HG03097 (cell line): ENCODE measurements at regions not wholly inside any gene's neighbourhood (a gene's known extent, or its start where the extent isn't known, plus 50 kb on each side); places are given as distances from the start of the nearest gene placed in this dataset.

Experiments used
- ATAC-seq: cut with Tn5 transposase; IDR thresholded peaks from one replicate; pipeline ENCODE4 v1.9.1; 2021; ENCODE audit not compliant: unreplicated experiment, low FRiP score

DNA sequence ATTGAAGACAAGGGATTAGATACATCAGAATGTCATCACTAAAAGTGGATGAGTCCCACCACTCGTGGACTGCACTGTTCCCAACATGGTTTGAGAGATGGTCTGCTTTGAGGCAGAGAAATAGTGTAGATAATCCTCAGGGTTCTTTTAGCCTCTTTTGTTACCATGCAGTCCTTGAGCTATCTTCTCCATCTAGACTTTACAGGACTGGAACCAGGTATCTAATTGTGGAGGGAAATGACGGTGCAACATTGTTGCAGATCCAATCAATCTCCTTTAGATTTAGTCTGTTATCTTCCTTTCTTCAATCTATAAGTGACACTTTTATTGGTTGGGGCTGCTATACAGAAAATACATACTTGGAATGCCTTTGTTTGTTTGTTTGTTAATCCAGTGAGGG lies 183.8 kb upstream of the CWC22 start:
- ATAC-seq, result no peak

DNA sequence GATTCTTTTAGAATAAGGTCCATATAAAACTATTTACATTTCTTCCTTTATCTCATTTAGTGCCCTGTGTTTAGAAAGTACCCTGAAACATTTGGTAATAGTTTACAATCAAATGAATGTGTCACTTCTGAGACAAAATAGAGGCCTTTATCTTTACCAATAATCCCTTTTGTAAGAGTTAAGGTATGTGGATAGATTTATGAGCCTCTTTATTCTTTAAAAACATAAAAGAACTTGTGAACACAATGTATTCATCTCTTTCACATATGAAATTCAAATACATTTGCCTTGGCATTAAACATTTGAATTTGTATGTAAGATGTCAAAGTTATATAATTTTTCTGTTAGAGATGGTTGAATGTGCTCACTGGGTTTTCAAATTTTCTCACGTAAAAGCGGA lies 180.5 kb upstream of the CWC22 start:
- ATAC-seq, result no peak

DNA sequence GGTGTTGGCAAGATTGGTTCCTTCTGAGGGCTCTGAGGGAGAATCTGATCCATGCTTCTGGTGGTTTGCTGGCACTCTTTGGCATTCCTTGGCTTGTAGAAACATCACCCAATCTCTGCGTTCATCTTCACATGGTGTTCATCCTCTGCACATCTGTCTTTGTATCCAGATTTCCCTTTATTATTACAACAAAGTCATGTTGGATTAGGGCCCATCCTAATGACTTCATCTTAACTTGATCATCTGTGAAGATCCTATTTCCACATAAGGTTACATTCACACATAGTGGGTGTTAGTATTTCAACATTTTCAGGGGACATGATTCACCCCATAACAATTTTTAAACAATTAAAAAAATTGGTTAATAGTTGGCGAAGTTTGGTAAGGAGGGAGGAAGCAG lies 177.4 kb upstream of the CWC22 start:
- no peak for ATAC-seq

DNA sequence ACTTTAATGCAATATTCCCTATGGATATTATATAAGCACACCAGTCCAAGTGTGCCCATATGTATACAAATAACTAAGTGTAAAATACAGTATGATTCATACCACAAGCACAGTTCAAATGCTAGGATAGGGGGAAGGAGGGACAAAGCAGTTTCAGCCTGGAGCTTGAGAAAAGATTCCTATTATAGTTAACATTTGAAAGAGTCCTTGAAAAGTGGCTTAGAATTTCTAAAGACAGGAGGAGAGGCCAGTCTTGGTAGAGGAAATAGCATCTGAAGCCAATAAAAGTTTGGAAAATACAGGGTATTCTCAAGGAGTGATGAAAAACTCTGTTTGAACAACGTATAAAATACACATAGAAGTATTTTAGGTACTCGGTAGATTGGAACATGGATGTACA lies 173.4 kb upstream of the CWC22 start:
- no peak for ATAC-seq

DNA sequence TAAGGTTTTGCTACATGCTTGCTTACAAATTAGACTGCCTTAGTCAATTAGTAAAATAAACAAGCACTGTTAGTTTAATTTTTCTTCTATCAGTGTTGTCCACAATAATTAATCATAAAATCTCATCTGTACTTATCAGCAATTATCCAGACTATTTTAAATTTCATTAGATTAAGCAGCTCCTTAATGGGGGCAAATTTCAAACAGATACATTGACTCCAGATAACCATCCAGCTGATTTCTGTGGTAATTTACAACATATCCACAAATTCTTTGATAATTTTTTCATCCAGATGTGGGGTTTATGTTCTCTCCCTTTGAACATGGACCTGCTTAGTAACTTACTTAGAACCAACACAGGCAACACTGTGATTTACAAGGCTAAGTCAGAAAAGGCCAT lies 170.4 kb upstream of the CWC22 start:
- ATAC-seq, result no peak

DNA sequence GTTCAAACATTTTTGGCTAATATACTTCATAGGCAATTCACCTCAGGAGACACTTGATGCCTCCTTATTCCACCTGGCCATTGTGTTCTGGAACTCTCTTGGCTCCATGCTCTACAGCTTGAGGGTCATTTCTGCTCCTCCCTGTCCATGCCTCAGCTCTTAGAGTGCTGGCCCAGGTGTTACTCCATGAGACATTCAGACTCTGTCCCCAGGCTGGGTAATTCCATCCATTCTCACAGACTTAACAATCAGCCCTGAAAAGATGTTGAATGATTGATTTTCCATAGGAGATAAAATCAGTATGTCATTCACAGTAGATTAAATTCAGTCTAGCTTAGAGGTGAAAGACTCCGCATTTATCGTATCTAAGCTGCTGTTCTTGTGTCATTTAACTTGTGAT lies 168.6 kb upstream of the CWC22 start:
- no peak for ATAC-seq

DNA sequence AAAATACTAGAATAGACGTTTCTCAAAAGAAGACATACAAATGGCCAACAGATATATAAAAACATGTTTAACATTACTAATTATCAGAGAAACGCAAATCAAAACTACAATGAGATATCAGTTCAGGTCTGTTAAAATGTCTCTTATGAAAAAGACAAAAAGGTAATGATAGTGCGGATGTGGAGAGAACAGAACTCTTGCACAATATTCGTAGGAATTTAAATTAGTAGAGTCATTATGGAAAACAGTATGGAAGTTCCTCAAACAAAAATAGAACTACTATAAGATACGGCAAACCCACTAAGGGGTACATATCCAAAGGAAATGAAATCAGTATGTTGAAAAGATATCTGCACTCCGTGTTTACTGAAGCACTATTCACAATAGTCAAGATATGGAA lies 167.5 kb upstream of the CWC22 start:
- ATAC-seq, result no peak

DNA sequence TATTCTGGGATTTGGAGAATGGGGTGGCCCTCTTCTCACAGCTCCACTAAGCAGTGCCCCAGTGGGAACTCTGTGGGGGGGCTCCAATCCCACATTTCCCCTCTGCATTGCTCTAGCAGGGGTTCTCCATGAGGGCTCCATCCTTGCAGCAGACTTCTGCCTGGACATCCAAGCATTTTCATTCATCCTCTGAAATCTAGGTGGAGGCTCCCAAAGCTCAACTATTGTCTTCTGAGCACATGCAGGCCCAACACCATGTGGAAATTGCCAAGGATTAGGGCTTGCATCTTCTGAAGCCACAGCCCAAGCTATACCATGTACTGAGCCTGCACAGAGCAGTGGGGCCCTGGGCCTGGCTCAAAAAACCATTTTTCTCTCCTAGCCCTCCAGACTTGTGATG lies 162.4 kb upstream of the CWC22 start:
- no peak for ATAC-seq

DNA sequence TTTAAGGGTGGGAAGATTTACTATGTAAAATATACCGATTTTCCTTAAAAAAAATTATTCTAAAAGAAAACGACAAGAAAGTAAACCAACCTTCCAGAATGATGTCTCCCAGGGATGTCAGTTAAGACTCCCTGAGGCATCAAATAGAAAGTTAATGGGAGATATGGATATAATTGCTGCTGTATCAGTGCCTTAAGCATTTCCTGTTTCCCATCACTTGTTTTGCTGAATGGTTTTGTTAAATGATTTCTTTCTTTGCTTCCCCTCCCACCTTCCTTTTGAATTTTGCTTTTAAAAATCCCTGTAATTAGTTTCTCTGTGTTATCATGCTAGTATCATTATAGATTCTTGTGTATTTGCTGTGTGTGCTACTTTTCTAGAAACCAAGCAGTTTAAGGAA lies 154.3 kb upstream of the CWC22 start:
- ATAC-seq, result no peak

DNA sequence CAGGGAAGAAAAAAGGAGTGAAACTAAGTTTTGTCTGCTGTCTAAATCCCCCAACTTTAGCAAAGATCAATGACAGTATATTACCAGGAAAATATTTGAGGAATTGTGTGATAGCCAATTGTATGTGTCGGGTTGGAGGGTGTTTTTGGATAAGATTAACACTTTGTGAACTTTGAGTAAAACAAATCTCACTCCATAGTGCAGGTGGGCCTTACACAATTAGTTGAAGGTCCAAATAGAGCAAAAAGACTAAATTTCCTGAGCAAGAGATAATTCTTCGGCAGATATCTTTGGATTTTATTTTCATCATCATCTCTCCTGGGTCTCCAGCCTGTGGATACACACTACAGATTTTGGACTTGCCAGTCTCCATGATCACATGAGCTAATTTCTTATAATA lies 152.8 kb upstream of the CWC22 start:
- ATAC-seq, result no peak

DNA sequence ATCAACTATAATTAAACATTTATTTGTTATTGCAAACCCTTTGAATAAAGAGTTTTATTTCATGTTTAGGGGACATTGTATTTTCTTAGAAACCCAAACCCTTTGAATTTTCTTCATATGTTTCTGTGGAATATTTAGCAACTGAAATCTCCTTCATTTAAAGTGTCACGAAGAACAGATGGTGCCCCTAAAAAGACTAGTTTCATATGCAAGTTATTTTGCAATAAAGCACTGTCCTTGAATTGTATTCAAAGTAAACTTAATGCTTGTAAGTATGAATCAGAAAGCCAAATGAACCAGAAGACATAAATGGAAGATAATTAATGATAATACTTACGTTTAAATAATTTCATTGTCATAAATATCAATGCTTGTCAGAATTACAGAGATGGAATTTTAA lies 151.9 kb upstream of the CWC22 start:
- no peak for ATAC-seq

DNA sequence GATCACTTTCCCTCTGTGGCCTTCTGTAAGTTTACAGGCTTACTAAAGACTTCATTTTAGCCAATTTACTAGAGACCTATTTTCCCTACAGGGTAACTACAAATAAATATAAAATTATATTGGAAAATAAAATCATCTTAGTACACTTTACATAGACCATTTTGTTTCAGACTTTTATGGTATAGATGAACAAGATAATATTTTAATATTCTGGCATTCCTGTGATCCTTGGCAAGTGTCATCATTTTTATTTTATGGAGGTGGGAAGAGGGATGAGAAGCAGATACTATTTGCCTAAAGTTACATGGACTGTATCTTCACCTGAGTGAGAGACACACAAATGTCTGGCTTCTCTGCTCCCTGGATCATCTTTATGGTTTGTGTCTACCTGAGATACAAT lies 149.6 kb upstream of the CWC22 start:
- no peak for ATAC-seq

DNA sequence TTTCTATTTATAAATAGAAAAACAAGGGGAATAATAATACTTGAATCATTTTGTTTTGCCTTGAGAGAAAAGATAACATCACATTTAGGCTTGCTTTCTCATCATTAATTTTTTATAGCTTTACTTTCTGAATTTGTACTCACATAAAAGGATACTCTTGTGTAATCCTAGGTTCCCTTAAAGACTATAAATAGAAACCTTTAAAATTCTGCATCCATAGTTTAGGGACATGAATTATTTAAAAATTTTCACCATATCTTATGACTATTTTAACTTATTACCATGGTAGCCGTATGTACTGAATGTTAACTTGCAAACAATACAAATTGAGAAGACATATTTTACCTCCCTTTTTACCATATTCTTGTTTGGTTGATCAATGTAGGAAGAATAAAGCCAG lies 143.5 kb upstream of the CWC22 start:
- no peak for ATAC-seq

DNA sequence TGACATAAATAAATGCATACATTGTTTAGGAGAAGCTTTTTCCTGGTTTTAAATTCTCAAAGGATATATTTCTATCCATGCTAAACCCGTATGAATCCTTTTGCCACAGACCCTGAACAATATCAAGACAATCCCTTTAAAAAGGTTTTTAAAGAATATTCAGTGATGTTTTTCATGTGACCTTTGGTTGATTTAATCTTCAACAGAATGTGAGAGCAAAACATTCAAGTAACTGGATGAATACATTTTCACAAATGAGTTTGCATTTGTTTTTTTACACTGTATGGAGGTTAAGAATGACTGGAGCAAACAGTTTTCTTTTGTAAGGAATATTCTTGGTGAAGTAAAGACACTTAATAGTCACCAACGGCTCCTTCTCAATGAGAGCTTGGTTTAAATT lies 139.4 kb upstream of the CWC22 start:
- no peak for ATAC-seq

DNA sequence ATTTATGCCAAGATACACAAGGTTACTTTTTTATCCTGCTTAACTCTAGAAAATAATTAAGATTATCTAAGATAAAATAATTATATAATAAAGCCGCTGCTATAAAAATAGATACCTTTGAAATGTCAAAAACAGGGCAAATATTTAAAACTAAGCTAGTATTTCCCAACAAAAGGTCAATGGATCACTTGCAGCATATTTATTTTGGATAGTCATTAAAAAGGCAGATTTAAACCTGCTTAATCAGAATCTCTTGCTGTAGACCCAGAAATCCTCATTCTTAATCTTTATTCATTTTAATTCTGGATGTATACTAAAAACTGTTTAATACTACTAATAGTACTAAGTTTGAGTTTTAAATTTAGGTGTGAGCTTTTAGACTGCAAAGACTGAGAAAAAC lies 139.0 kb upstream of the CWC22 start:
- ATAC-seq, result no peak

DNA sequence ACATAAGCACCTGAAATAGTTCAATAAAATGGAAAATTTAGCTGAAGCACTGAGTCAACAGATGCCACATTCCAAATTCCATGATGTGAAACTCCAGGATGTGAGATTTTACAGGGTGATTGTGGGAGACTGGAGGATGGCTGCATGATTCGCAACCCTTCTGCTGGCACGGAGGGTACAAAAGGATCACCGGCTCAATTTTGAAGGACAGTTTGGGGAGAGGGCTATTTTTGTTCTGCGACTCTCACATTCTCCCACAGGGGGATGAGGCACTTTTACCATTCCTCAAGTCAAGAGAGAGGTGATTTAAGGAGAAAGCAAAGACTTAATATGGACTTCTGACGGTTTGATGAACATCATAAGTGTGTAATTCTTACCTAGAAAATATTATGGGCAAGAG lies 138.1 kb upstream of the CWC22 start:
- ATAC-seq, result no peak

DNA sequence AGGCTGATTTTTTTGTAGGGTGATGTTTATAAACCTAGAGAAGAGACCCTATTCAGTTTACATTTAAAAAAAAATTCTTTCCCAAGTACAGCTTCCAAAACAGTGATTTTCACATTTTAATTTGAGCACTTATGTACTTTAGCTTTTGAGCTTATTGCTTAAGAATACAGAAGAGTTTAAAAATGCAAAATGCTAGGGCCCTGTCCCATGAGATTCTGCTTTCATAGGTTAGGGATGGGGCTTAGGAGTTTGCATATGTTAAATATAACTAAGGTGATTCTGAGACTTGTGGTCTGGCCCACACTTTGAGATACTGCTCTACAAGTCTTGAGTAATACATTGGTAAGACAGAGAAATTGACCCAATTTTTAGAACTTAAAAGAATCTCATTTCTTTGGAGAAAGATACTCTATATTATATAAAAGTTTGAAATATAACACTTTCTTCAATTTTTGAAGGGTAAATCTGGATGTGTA lies 137.3 kb upstream of the CWC22 start:
- no peak for ATAC-seq

DNA sequence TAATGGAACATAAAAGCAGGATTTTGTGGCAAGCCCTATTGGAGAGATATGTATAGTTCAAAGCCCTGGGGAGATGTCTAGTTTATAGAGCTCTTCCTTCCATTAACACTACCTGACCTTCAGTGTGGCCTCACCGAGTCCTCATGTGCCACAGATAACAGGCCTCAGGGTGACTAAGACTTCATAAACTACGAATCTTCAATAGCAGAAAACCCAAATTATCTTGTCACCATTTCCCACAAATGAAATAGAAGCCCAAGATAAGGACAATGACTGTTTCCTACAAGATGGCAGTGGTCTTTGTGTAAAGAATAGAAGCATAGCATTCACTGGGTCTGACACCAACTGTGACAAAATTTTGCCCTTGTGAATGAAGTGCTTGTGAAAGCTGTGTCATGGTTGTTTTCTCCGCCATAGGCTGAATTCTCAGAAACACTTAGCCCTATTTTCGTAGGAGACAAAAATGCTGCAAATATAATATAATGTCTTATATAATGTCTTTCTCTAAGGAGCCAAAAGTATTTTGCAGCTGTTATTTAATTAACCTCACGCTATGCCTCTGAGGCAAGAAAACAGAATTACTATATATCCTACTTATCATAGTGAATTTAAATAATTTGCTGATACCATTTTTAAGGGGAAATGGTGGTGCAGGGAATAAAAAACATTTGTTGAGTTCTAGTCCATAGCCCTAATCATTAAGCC lies 136.7 kb upstream of the CWC22 start:
- ATAC-seq, result no peak

DNA sequence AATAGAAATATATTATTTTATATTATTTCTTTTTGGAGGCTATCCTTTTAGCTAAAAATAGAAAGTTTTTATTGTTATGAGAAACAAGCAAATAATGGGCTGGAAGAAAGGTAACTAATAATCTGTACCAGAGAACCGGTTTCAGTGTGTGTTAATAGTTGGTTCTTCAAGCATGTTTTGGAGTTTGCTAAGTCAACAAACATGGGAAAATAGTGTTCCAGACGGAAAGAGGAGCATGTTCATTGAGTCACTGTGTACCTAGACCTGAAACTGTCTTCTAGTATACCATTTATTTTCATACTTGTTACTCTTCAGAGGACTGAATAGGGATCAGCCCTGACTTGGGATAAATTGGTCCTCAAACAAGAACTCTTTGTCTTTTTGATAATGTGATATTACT lies 134.5 kb upstream of the CWC22 start:
- ATAC-seq, result no peak

DNA sequence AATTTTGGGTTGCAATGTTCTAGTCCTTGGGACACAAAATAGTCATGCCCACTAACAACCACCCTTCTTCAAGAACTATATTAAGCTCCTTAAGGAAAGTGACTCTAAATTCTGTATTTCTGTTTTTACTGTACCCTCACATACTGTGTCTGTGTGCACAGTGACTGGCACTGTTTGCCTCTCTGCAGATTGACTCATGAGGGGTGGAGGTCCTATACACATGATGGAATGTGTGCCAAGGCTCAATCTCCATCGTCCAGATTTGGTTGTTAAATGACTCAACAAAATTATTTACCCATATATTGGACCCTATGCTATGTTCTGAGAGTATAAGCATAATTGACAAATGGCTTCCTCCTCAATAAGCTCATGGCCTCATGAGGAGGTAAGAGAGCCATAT lies 126.6 kb upstream of the CWC22 start:
- ATAC-seq, result no peak

DNA sequence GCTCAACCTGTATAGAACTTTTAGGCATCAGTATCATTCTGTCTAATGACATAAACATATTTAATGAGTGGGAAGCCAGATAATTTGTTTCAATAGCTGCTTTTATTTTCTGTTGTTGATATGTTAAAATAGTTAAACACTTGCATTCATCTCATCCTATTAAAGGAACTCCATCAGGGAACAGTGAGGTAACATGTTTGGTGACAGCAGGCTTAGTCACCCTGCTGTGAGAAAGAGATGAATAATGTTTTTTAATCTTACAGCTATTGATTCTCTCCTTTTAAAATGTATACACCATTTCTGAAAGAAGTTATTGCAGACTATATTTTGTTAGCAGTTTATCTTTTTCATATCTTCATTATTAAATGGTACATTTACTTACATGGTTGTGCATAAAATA lies 123.3 kb upstream of the CWC22 start:
- ATAC-seq, result no peak

DNA sequence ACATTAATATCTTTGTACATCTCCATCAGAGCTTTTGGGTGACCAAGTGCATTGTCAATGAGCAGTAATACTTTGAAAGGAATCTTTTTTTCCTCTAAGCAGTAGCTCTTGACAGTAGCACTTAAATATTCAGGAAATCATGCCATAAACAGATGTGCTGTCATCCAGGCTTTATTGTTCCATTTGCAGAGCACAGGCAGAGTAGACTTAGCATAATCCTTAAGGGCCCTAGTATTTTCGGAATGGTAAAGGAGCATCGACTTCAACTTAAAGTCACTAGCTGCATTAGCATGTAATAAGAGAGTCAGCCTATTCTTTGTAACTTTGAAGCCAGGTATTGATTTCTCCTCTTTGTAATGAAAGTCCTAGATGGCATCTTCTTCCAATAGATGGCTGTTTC lies 121.8 kb upstream of the CWC22 start:
- no peak for ATAC-seq
